Neural crest cell (in vitro differentiated cells): ENCODE measurements at regions not wholly inside any gene's neighbourhood (a gene's known extent, or its start where the extent isn't known, plus 50 kb on each side); places are given as distances from the start of the nearest gene placed in this dataset.
"Not testable (repeated sequence)": the region's sequence is repeated elsewhere in the genome, so short reads cannot be mapped to it uniquely, and the experiment has no call there.

ENCODE experiments used
- DNase-seq: peaks from one replicate; pipeline ENCODE4 v3.0.0; 2021; ENCODE audit warnings: low read depth, mixed read lengths, low spot score
- H3K27ac Mint-ChIP-seq: one replicate; pipeline ENCODE4 v1.8.0; 2021; ENCODE audit warnings: mild to moderate bottlenecking, mixed read lengths; ENCODE audit not compliant: unreplicated experiment
- H3K27me3 Mint-ChIP-seq: 2 replicates; pipeline ENCODE4 v1.8.0; 2021; ENCODE audit warnings: low read depth, mild to moderate bottlenecking, mixed read lengths
- H3K36me3 Mint-ChIP-seq: 2 replicates; pipeline ENCODE4 v1.8.0; 2021; ENCODE audit warnings: low read depth, mild to moderate bottlenecking, mixed read lengths
- H3K4me1 Mint-ChIP-seq: 2 replicates; pipeline ENCODE4 v1.8.0; 2021; ENCODE audit warnings: mixed read lengths
- H3K4me3 Mint-ChIP-seq: one replicate; pipeline ENCODE4 v1.8.0; 2021; ENCODE audit warnings: mild to moderate bottlenecking, mixed read lengths
- H3K9me3 Mint-ChIP-seq: 2 replicates; pipeline ENCODE4 v1.8.0; 2021; ENCODE audit warnings: mixed read lengths
- CTCF ChIP-seq: fragments of 200-600 bp; sonication (generic); conservative IDR thresholded peaks from 2 replicates; pipeline ENCODE4 v1.5.0; 2021; ENCODE audit warnings: antibody characterized with exemption, mild to moderate bottlenecking

GRCh38 chr13:81381560-81381959, 1040.6 kb upstream of the SPRY2 start:
- Mint-ChIP-seq H3K27me3 (no peaks in the 10 kb centered on the region), H3K4me1 (peaks cover 4% of the 10 kb centered on the region), H3K9me3 (no peaks in the 10 kb centered on the region), H3K27ac (no peak overlapping the region), H3K36me3 (no peaks in the 10 kb centered on the region), H3K4me3 (no peak overlapping the region)
- DNase-seq = no peak
- TF ChIP-seq CTCF = no peak

- no peak overlapping the region for H3K4me3 Mint-ChIP-seq
- no peaks in the 10 kb centered on the region for H3K9me3 Mint-ChIP-seq
- H3K27me3 Mint-ChIP-seq = no peaks in the 10 kb centered on the region
- H3K36me3 Mint-ChIP-seq = no peaks in the 10 kb centered on the region
- TF ChIP-seq CTCF = peak; percentile 42
- H3K27ac Mint-ChIP-seq = no peak overlapping the region
- DNase-seq = no peak
- peaks cover 4% of the 10 kb centered on the region for H3K4me1 Mint-ChIP-seq
Observed at GRCh38 chr13:81379183-81379582, 1038.3 kb upstream of the SPRY2 start.

- TF ChIP-seq CTCF = no peak
- H3K4me3 Mint-ChIP-seq = no peak overlapping the region
- no peaks in the 10 kb centered on the region for H3K9me3 Mint-ChIP-seq
Observed at GRCh38 chr13:81377921-81378320, 1037.0 kb upstream of the SPRY2 start.

GRCh38 chr13:81375709-81376108, 1034.8 kb upstream of the SPRY2 start:
- Mint-ChIP-seq H3K4me3 (no peak overlapping the region), H3K9me3 (no peaks in the 10 kb centered on the region), H3K4me1 (no peaks in the 10 kb centered on the region), H3K27ac (no peak overlapping the region), H3K27me3 (no peaks in the 10 kb centered on the region), H3K36me3 (no peaks in the 10 kb centered on the region)
- no peak for DNase-seq
- TF ChIP-seq CTCF = no peak

More at GRCh38 chr13:81377921-81378320, 1037.0 kb upstream of the SPRY2 start:
- H3K27me3 Mint-ChIP-seq = no peaks in the 10 kb centered on the region
- no peak overlapping the region for H3K27ac Mint-ChIP-seq
- H3K4me1 Mint-ChIP-seq = peaks cover 4% of the 10 kb centered on the region
- DNase-seq = no peak
- no peaks in the 10 kb centered on the region for H3K36me3 Mint-ChIP-seq

- not testable (repeated sequence) for H3K27ac Mint-ChIP-seq, H3K27me3 Mint-ChIP-seq, H3K4me1 Mint-ChIP-seq, H3K4me3 Mint-ChIP-seq, DNase-seq, H3K36me3 Mint-ChIP-seq
- H3K9me3 Mint-ChIP-seq = peaks cover 15% of the 10 kb centered on the region
Observed at GRCh38 chr13:81362711-81363110, 1021.8 kb upstream of the SPRY2 start.

GRCh38 chr13:81350056-81350455, 1009.1 kb upstream of the SPRY2 start:
- no peak for TF ChIP-seq CTCF
- H3K36me3 Mint-ChIP-seq = no peaks in the 10 kb centered on the region

GRCh38 chr13:81340118-81341069, 999.5 kb upstream of the SPRY2 start:
- H3K4me3 Mint-ChIP-seq, H3K27me3 Mint-ChIP-seq, H3K36me3 Mint-ChIP-seq, H3K4me1 Mint-ChIP-seq, H3K27ac Mint-ChIP-seq, DNase-seq: not testable (repeated sequence)
- H3K9me3 Mint-ChIP-seq = peaks cover 10% of the 10 kb centered on the region

More at GRCh38 chr13:81350056-81350455, 1009.1 kb upstream of the SPRY2 start:
- Mint-ChIP-seq H3K4me3 (no peak overlapping the region), H3K27me3 (no peaks in the 10 kb centered on the region), H3K4me1 (no peaks in the 10 kb centered on the region), H3K9me3 (no peaks in the 10 kb centered on the region), H3K27ac (no peak overlapping the region)
- no peak for DNase-seq

- H3K4me3 Mint-ChIP-seq, H3K4me1 Mint-ChIP-seq, H3K9me3 Mint-ChIP-seq, H3K36me3 Mint-ChIP-seq, DNase-seq, H3K27me3 Mint-ChIP-seq, H3K27ac Mint-ChIP-seq: not testable (repeated sequence)
Observed at GRCh38 chr13:81339666-81340065, 998.7 kb upstream of the SPRY2 start.
